Coronary artery (tissue), 2 donors: ENCODE measurements at regions not wholly inside any gene's neighbourhood (a gene's known extent, or its start where the extent isn't known, plus 50 kb on each side); places are given as distances from the start of the nearest gene placed in this dataset.

Experiments
- DNase-seq: peaks from one replicate; pipeline ENCODE4 v3.0.0-alpha.2; 2017; ENCODE audit warnings: low spot score
- H3K27ac ChIP-seq, 2 donors: fragments of 200-600 bp; sonication (generic); one replicate each; pipeline ENCODE4 v1.5.1; 2016 to 2019
- H3K4me3 ChIP-seq: fragments of 200-600 bp; sonication (generic); 2 replicates; pipeline ENCODE4 v1.5.1; 2016; ENCODE audit warnings: mild to moderate bottlenecking, moderate library complexity
- CTCF ChIP-seq: fragments of 200-600 bp; sonication (generic); IDR thresholded peaks from one replicate; pipeline ENCODE4 v1.5.1; 2019; ENCODE audit warnings: antibody characterized with exemption

DNA sequence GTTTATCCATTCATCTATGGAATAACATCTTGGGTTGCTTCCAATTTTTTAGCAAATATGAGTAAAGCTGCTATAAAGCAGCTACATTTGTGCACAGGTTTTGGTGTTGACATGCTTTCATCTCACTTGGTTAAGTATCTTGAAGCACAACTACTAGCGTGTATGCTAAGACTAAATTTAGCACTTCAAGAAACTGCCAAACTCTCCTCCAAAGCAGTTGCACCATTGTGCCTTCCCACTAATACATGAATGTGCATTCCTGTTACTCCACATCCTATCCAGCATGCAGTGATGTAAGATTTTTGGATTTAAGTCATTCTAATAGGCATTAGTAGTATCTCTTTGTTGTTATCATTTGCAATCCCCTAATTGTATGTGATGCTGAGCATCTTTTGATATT lies 230.7 kb downstream of the KCNA4 start:
- no peak for TF ChIP-seq CTCF
- H3K27ac ChIP-seq: no peak overlapping the region
- H3K4me3 ChIP-seq: no peak overlapping the region
- no peak for DNase-seq

GRCh38 chr11:29783506-29783905 lies 233.3 kb downstream of the KCNA4 start:
- no peak overlapping the region for H3K27ac ChIP-seq
- no peak overlapping the region for H3K4me3 ChIP-seq
- TF ChIP-seq CTCF: no peak
- DNase-seq: no peak

DNA sequence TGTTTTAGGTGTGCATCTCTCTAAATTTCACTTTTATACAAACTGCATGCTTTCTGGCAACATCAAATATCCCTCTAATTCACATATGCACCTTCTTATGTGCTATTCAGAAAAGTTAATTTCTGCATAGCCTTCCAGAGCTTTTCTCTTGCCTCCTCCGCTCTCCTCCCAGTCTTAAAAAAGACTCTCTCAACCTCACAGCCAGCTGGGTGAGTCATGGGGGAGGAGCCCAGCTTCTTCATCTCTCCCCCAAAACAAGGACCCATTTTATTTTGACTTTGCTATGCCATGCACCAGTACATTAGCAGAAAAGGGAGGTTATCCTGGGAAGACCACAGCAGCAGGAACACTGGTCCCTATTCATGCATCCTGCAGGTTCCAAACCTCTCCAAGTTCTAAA lies 234.4 kb downstream of the KCNA4 start:
- no peak overlapping the region for H3K4me3 ChIP-seq
- H3K27ac ChIP-seq: no peak overlapping the region
- no peak for TF ChIP-seq CTCF
- DNase-seq: no peak

GRCh38 chr11:29781268-29781667 lies 235.6 kb downstream of the KCNA4 start:
- Histone ChIP-seq H3K4me3 (no peak overlapping the region), H3K27ac (no peak overlapping the region)
- DNase-seq: no peak
- no peak for TF ChIP-seq CTCF

- Histone ChIP-seq H3K4me3 (no peak overlapping the region), H3K27ac (no peak overlapping the region)
- no peak for TF ChIP-seq CTCF
- DNase-seq: no peak
Observed at GRCh38 chr11:29780756-29781155, 236.1 kb downstream of the KCNA4 start.

DNA sequence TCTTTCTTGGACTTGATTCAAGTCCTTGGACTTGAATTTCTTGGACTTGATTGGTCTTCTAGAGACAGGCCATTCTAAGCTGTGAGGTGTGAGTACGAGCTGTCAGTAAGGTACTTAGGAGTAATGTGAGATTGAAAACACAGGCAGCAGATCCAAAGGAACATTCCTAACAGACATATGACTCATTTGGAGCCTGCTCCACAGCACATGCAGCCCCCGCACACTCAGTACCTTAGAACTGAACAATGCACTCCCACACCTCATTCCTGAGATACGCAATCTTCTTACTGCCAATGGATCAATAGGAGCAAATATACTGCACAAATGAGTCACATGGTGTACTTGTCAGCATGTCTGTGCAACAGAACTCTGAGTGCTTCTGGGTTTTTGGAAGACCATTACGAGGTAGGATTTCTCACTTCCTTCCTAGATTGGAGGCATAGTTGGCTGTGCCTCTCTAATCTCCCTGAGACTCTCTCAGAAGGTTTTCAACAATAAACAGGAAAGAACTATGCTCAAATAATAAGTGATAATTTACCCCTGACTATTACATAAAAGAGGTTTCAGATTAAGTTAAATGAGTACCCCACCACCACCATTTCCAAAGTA lies 243.1 kb downstream of the KCNA4 start:
- TF ChIP-seq CTCF: no peak
- no peak for DNase-seq
- no peak overlapping the region for H3K27ac ChIP-seq
- no peak overlapping the region for H3K4me3 ChIP-seq

DNA sequence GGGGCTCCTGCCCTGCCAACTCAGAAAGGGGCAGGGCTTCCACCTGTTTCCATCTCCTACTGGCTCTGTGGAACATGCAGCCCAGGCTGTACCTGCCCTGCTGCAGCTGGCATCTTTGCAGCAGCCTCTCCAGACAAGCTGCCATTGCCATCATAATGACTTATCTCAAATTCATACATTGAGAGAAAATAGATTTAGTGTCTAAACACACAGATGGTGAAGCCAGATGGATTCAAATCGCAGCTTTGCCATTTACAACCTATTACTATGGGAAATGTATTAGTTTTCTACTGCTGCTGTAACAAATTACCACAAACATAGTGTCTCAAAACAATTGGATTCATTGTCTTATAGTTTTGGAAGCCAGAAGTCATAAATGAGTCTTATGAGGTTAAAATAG lies 260.0 kb downstream of the KCNA4 start:
- no peak overlapping the region for H3K4me3 ChIP-seq
- TF ChIP-seq CTCF: no peak
- no peak overlapping the region for H3K27ac ChIP-seq
- DNase-seq: no peak
